GM12875 (cell line): ENCODE measurements at regions not wholly inside any gene's neighbourhood (a gene's known extent, or its start where the extent isn't known, plus 50 kb on each side); places are given as distances from the start of the nearest gene placed in this dataset.
A peak's percentile ranks its signal among the peaks of the same experiment; 100 is the strongest.

Source experiments
- H3K4me3 ChIP-seq: one replicate; pipeline ENCODE4 v1.5.1; 2011; ENCODE audit warnings: low read depth, low read length, control low read depth
- CTCF ChIP-seq: IDR thresholded peaks from 2 replicates; pipeline ENCODE4 v1.5.1; 2011; ENCODE audit warnings: low read depth, mild to moderate bottlenecking, control low read depth, inconsistent platforms, low read length, moderate library complexity, borderline replicate concordance; ENCODE audit not compliant: insufficient read depth

GRCh38 chr5:23164971-23165370 is 311.8 kb upstream of the CDH12 start:
- H3K4me3 ChIP-seq: no peak overlapping the region
- no peak for TF ChIP-seq CTCF

- H3K4me3 ChIP-seq: no peak overlapping the region
- TF ChIP-seq CTCF: no peak
Measured at GRCh38 chr5:23158179-23158578, 305.0 kb upstream of the CDH12 start.

- TF ChIP-seq CTCF: no peak
- no peak overlapping the region for H3K4me3 ChIP-seq
Measured at GRCh38 chr5:23157716-23158115, 304.6 kb upstream of the CDH12 start.

- TF ChIP-seq CTCF: no peak
- H3K4me3 ChIP-seq: no peak overlapping the region
Measured at GRCh38 chr5:23157169-23157568, 304.0 kb upstream of the CDH12 start.

- TF ChIP-seq CTCF: no peak
- no peak overlapping the region for H3K4me3 ChIP-seq
Measured at GRCh38 chr5:23147625-23148024, 294.5 kb upstream of the CDH12 start.

GRCh38 chr5:23146183-23146582 is 293.0 kb upstream of the CDH12 start:
- H3K4me3 ChIP-seq: no peak overlapping the region
- TF ChIP-seq CTCF: no peak

GRCh38 chr5:23139338-23140171 is 286.4 kb upstream of the CDH12 start:
- TF ChIP-seq CTCF: peak; percentile 23; the same call in 1 of the 2 replicates
- H3K4me3 ChIP-seq: no peak overlapping the region
